Left hindlimb (tissue), 1 donor: ENCODE measurements at regions not wholly inside any gene's neighbourhood (a gene's known extent, or its start where the extent isn't known, plus 50 kb on each side); places are given as distances from the start of the nearest gene placed in this dataset.
"Not testable (repeated sequence)": the region's sequence is repeated elsewhere in the genome, so short reads cannot be mapped to it uniquely, and the experiment has no call there.

Experiments used
- DNase-seq: peaks from one replicate; pipeline ENCODE4 v3.0.0-alpha.2; 2018

GRCh38 chr11:41519696-41520095 is 60.2 kb upstream of the LRRC4C start:
- no peak for DNase-seq

- no peak for DNase-seq
These were observed 62.9 kb upstream of the LRRC4C start for GRCh38 chr11:41522391-41522790.

DNA sequence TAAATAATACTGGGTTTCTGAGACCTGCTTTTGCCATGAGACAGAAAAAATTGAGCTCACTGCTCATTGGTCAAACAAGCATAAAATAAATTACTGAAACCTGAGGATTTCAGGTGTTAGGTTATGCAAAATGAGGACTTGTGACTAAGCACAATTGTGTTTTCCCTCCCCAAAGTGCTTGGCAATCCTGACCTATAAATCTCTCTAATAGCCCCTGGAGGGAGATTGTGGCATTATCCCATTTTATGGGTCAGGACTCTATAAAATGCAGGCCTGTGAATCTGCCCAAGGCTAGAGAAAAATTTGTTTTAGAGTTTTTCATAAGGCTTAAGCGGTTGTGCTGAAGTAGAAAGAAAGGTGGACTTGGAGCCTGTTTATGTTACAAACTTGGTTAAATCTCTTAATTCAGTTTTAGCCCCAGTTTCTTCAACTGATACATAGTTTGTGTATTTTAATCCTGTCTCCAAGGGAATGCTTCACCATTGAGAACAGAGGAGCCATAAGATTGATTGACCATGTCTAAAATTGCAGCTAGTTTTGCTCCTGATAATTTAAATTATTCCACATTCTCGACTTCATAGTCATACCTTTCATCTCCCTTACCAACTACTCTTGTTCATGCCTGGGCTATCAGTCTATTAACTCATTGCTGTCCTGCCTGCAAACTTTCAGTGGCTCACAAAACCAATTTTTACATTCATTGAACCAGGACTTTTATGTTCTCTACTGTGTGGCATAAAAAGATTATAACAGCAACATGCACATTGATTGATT is 63.6 kb upstream of the LRRC4C start:
- DNase-seq: no peak

DNA sequence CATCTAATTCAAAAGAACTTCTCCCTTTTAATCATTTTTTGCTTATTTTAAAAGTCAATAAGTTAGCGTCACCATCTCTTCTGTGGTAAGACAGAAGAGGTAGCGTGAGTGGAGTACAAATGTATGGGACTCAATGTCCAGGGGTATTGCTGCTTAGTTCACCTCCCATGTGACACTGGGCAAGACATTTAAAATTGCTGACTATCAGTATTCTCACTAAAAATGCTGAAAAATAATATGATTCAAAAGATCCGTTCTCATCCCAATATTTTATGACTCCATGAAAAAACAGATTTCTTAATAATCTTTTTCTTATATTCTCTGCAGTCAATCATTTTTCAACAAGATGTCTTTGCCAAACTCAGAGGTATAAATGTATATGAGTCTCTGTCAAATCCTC is 68.1 kb upstream of the LRRC4C start:
- no peak for DNase-seq

DNA sequence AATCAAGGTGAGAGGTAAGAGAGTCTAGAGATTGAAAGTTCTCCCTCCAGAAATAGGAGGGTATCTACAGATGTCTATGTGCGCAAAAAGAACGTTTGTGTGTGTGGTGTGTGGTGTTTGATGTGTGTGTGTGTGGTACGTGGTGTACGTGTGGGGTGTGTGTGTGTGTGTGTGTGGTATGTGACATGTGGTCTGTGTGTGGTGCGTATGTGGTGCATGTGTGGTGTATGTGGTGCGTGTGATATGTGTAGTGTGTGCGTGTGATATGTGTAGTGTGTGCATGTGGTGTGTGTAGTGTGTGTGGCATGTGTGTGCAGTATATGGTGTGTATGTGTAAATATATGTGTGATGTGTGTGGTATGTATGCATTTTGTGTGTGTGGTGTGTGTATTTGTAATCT is 73.0 kb upstream of the LRRC4C start:
- no peak for DNase-seq

DNA sequence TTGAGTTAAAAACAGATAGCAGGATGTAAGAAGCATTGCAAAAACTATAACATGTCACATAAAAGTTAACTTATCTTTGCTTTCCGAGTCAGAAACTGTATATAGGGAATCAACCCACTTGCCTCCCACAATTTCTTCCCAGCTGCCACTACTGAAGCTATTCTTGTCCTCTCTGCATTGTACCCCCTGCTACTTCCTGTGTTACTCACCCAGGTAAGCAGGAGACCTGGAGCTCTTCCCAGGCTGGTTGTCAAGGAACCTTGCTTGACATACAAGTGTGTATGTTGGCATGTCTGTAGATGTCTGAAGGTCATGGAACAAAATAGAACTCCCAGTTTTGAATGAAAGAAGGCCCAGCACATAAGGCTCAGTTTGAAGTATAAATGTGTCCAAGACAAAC is 74.3 kb upstream of the LRRC4C start:
- no peak for DNase-seq

DNA sequence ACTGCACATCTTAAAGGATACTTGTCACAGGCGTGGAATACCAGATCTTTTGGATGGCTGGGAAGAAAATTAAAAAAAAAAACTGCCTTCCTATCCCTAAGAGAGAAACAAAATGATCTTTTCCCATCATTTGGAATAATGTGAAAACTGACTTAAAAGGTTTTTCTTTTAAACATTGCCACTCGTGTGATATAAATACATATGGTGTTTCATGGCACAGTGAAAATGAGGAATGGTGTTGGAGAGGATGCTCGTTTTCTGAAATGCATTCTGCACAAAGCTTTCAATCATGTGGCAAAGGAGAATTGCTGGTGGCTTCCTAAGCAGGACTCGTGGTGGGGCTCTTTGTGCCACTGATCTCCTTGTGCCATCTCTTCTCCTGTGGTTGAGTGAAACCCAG is 74.9 kb upstream of the LRRC4C start:
- DNase-seq: no peak

GRCh38 chr11:41534861-41535260 is 75.4 kb upstream of the LRRC4C start:
- DNase-seq: no peak

GRCh38 chr11:41536021-41536568 is 76.6 kb upstream of the LRRC4C start:
- no peak for DNase-seq

GRCh38 chr11:41544902-41545301 is 85.5 kb upstream of the LRRC4C start:
- DNase-seq: not testable (repeated sequence)

GRCh38 chr11:41578421-41579051 is 119.1 kb upstream of the LRRC4C start:
- no peak for DNase-seq

DNA sequence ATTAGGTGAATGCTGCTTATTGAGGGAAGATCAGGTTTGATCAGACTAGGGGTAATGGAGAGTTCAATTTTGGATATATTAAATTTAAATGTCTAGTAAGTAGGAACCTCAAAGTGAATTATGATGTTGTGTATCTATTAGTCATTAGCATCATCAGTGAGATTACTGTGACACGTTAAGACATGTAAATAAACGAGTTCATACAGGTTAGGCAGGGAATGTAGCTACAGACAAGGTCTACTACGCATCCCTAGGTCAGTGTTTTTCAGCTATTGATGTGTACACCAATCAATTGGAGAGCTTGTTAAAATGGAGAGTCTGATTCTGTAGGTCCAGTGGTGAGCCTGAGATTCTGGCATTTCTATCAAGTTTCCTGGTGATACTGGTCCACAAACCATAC is 120.1 kb upstream of the LRRC4C start:
- DNase-seq: no peak

DNA sequence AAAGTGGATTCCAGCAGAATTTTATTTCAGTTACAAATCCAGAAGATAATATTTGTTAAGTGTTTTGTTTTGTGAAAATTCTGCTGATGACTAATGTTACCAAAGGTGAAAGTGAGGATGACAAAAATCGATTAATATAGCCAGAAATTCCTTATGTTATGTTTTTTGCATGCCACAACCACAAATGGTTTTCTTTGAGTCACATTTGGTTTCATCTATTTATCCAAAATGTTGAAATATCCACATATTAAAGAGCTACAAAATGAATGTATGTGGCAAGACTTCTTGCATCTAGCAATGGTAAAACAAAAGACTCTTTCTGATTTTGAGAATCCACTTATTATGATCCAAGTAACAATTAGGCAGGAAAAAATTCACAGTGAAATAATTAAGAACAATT is 150.1 kb upstream of the LRRC4C start:
- DNase-seq: no peak

- no peak for DNase-seq
These were observed 153.0 kb upstream of the LRRC4C start for GRCh38 chr11:41612415-41612814.

- DNase-seq: no peak
These were observed 153.9 kb upstream of the LRRC4C start for GRCh38 chr11:41613326-41613725.

DNA sequence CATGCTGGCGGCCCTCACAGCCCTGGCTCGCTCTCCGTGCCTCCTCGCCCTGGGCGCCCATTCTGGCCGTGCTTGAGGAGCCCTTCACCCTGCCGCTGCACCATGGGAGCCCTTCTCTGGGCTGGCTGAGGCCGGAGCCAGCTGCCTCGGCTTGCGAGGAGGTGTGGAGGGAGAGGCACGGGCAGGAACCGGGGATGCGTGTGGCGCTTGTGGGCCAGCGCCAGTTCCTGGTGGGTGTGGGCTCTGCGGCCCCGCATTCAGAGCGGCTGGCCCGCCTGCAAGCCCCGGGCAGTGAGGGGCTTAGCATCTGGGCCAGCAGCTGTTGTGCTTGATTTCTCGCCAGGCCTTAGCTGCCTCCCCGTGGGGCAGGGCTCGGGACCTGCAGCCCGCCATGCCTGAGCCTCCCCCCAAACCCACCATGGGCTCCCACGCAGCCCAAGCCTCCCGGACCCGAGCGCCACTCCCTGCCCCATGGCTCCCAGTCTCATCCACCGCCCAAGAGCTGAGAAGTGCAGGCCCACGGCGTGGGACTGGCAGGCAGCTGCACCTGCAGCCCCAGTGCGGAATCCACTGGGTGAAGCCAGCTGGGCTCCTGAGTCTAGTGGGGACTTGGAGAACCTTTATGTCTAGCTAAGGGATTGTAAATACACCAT is 163.4 kb upstream of the LRRC4C start:
- DNase-seq: no peak

DNA sequence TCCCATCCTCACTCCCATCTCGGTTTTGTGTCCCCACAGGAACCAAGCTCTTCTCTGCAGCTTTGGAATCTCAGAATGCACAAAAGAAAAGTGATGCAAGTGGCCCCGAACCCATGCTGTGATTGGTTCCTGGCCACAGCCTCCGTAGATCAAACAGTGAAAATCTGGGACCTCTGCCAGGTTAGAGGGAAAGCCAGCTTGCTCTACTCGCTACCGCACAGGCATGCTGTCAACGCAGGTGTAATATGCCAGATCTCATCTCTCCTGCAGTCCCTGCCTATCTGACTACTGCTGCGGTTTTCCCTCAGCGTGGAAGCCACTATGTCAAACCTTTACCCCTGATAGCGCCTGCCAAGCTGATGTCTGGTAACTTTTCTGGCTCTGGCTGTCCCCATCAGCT is 200.5 kb upstream of the LRRC4C start:
- DNase-seq: no peak

GRCh38 chr11:41660585-41660984 is 201.1 kb upstream of the LRRC4C start:
- no peak for DNase-seq

GRCh38 chr11:41665441-41666360 is 206.2 kb upstream of the LRRC4C start:
- no peak for DNase-seq

GRCh38 chr11:41666951-41667653 is 207.7 kb upstream of the LRRC4C start:
- DNase-seq: no peak

GRCh38 chr11:41675205-41675604 is 215.8 kb upstream of the LRRC4C start:
- DNase-seq: no peak

- no peak for DNase-seq
These were observed 253.6 kb upstream of the LRRC4C start for GRCh38 chr11:41713030-41713429.
